Activated effector memory CD4-positive, alpha-beta T cell treated with Interleukin-2 at 50 U/mL for 16 hours (primary cell): ENCODE measurements at regions not wholly inside any gene's neighbourhood (a gene's known extent, or its start where the extent isn't known, plus 50 kb on each side); places are given as distances from the start of the nearest gene placed in this dataset.
"Not testable (repeated sequence)": the region's sequence is repeated elsewhere in the genome, so short reads cannot be mapped to it uniquely, and the experiment has no call there.

ENCODE experiments used
- DNase-seq: peaks from one replicate; pipeline ENCODE4 v3.0.0-alpha.2; 2020

- DNase-seq, result no peak
These were observed 79.7 kb upstream of the ZNF366 start for GRCh38 chr5:72586788-72587530.

GRCh38 chr5:72584466-72584865 lies 77.3 kb upstream of the ZNF366 start:
- no peak for DNase-seq

DNA sequence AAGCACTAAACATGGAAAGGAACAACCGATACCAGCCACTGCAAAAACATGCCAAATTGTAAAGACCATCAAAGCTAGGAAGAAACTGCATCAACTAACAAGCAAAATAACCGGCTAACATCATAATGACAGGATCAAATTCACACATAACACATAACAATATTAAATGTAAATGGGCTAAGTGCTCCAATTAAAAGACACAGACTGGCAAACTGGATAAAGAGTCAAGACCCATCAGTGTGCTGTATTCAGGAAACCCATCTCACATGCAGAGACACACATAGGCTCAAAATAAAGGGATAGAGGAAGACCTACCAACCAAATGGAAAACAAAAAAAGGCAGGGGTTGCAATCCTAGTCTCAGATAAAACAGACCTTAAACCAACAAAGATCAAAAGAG lies 72.1 kb upstream of the ZNF366 start:
- not testable (repeated sequence) for DNase-seq

- no peak for DNase-seq
These were observed 65.1 kb upstream of the ZNF366 start for GRCh38 chr5:72572236-72572765.

DNA sequence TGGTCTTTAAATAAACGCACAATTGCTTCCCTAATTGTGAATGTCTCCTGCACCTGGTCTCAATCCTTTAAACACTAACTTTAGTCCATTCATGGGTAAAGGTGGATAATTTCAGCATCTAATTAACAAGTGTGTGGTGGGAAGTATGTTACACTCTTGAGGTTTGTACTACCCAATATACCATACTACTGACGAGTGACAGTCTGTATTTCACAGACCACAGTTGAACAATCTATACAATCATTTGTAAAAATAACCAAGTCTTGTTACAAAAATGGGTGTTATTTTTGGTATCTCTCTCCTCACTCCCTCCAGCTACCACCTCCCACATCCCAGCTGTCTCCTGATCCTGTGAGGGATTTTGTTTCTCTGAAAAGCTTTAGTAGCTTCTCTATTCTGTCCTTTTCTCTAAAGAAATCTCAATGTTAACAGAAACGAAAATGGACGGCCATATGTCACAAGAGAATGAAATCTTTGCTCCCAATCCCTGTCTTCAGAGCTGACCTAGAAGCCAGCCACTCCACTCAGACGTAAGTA lies 62.3 kb upstream of the ZNF366 start:
- DNase-seq, result no peak

DNA sequence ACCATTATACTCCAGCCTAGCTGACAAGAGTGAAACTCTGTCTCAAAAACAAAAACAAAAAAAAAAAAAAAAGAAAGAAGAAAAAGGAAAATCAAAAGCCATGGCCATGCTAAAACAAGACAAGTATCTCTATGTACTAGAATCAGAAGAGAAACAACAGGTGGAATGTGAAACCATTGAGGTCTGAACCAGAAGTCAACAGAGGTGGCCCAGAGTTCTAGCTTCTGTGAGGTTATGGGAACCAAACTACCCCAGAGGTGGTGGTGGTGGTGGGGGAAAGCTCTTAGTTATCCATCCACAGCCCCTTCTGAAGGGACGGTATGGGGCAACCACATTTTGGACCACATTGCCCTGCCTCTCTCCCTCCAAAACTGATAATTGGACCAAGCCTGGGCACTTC lies 59.5 kb upstream of the ZNF366 start:
- no peak for DNase-seq

- no peak for DNase-seq
These were observed 58.5 kb upstream of the ZNF366 start for GRCh38 chr5:72565513-72566289.

GRCh38 chr5:72562717-72563116 lies 55.5 kb upstream of the ZNF366 start:
- no peak for DNase-seq

- no peak for DNase-seq
These were observed 54.1 kb upstream of the ZNF366 start for GRCh38 chr5:72561148-72561972.

- DNase-seq, result no peak
These were observed 52.9 kb upstream of the ZNF366 start for GRCh38 chr5:72559866-72560766.

DNA sequence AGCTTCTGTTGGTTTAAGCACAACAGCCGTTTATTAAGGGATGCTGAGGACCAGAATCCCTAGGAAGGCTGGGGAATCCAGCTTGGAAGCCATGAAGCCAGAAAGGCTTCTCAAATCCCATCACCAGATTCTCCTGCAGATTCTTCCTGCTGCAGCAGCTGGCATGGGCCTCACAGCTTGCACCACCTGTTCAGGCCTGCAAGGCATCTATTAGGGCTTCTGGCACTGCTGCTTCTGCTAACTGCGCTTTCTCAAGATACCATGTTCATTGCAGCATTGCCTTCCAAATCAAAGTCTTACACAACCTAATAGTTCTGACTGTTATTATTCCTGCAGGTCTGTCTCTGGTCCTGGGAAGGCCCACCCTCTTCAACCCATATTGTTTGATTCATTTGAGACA lies 51.2 kb upstream of the ZNF366 start:
- no peak for DNase-seq

DNA sequence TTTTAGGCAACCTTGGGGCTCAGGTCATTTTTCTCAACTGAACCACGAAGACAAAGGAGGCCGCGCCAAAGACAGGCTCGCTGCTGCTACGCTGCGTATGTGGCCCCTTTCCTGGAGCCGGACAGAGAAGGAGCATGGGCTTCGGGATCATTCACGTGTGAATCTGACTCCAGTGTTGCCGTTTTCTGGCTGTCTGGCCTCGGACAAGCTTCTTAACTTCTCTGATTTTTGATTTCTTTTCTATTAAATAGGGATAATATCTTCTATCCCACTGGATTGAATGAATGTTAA lies 50.8 kb upstream of the ZNF366 start:
- no peak for DNase-seq

- DNase-seq, result no peak
These were observed 50.2 kb upstream of the ZNF366 start for GRCh38 chr5:72557167-72558045.
